HG02870 (cell line): ENCODE measurements at regions not wholly inside any gene's neighbourhood (a gene's known extent, or its start where the extent isn't known, plus 50 kb on each side); places are given as distances from the start of the nearest gene placed in this dataset.
"Not testable (repeated sequence)": the region's sequence is repeated elsewhere in the genome, so short reads cannot be mapped to it uniquely, and the experiment has no call there.

Experiments used
- ATAC-seq: cut with Tn5 transposase; IDR thresholded peaks from one replicate; pipeline ENCODE4 v1.9.1; 2021; ENCODE audit warnings: mild to moderate bottlenecking, moderate library complexity; ENCODE audit not compliant: unreplicated experiment

GRCh38 chr2:234203135-234203984 is 152.9 kb downstream of the SPP2 start:
- no peak for ATAC-seq

- no peak for ATAC-seq
These were observed 152.1 kb downstream of the SPP2 start for GRCh38 chr2:234202601-234203000.

GRCh38 chr2:234199996-234200395 is 149.5 kb downstream of the SPP2 start:
- no peak for ATAC-seq

- ATAC-seq: no peak
These were observed 148.5 kb downstream of the SPP2 start for GRCh38 chr2:234198976-234199375.

- ATAC-seq: no peak
These were observed 145.0 kb downstream of the SPP2 start for GRCh38 chr2:234195516-234195915.

- no peak for ATAC-seq
These were observed 143.6 kb downstream of the SPP2 start for GRCh38 chr2:234193977-234194563.

- ATAC-seq: no peak
These were observed 141.4 kb downstream of the SPP2 start for GRCh38 chr2:234191819-234192407.

GRCh38 chr2:234189786-234190300 is 139.3 kb downstream of the SPP2 start:
- ATAC-seq: no peak

GRCh38 chr2:234189230-234189629 is 138.7 kb downstream of the SPP2 start:
- ATAC-seq: no peak

- ATAC-seq: no peak
These were observed 137.2 kb downstream of the SPP2 start for GRCh38 chr2:234187646-234188174.

GRCh38 chr2:234181121-234181520 is 130.6 kb downstream of the SPP2 start:
- no peak for ATAC-seq

GRCh38 chr2:234179031-234179363 is 128.5 kb downstream of the SPP2 start:
- ATAC-seq: no peak

- no peak for ATAC-seq
These were observed 128.0 kb downstream of the SPP2 start for GRCh38 chr2:234178330-234179030.

GRCh38 chr2:234175649-234176048 is 125.1 kb downstream of the SPP2 start:
- no peak for ATAC-seq

GRCh38 chr2:234174742-234175141 is 124.2 kb downstream of the SPP2 start:
- ATAC-seq: no peak

- ATAC-seq: no peak
These were observed 122.0 kb downstream of the SPP2 start for GRCh38 chr2:234172532-234172931.

- no peak for ATAC-seq
These were observed 121.6 kb downstream of the SPP2 start for GRCh38 chr2:234172066-234172465.

GRCh38 chr2:234171666-234172065 is 121.2 kb downstream of the SPP2 start:
- ATAC-seq: no peak

- no peak for ATAC-seq
These were observed 119.2 kb downstream of the SPP2 start for GRCh38 chr2:234169674-234170073.

GRCh38 chr2:234168605-234169570 is 118.4 kb downstream of the SPP2 start:
- not testable (repeated sequence) for ATAC-seq
